Thyroid gland (tissue), 4 donors: ENCODE measurements at regions not wholly inside any gene's neighbourhood (a gene's known extent, or its start where the extent isn't known, plus 50 kb on each side); places are given as distances from the start of the nearest gene placed in this dataset.

ENCODE experiments used
- DNase-seq, 2 donors: peaks; one replicate each; pipeline ENCODE4 v3.0.0-alpha.2; 2019
- H3K27ac ChIP-seq, 3 donors: fragments of 200-600 bp; sonication (generic); 1 replicate in 2 of 3; 2 replicates in 1 of 3; pipeline ENCODE4 v1.5.1; 2016 to 2019; ENCODE audit warnings: mild to moderate bottlenecking in 1 of 3, moderate library complexity in 1 of 3
- H3K27me3 ChIP-seq: fragments of 200-600 bp; sonication (generic); one replicate; pipeline ENCODE4 v1.5.1; 2019
- H3K36me3 ChIP-seq, 2 donors: fragments of 200-600 bp; sonication (generic); one replicate each; pipeline ENCODE4 v1.5.1; 2016 to 2019
- H3K4me1 ChIP-seq, 2 donors: fragments of 200-600 bp; sonication (generic); one replicate each; pipeline ENCODE4 v1.5.1; 2017 to 2019
- H3K4me3 ChIP-seq, 3 donors: fragments of 200-600 bp; sonication (generic); replicated peaks in 1 of 3; 1 replicate in 2 of 3; 2 replicates in 1 of 3; pipeline ENCODE4 v1.5.1; 2016; ENCODE audit warnings: mild to moderate bottlenecking in 1 of 3
- H3K9me3 ChIP-seq: fragments of 200-600 bp; sonication (generic); one replicate; pipeline ENCODE4 v1.5.1; 2017
- POLR2A ChIP-seq, 2 donors: fragments of 450-650 bp; IDR thresholded peaks; one replicate each; pipeline ENCODE4 v1.6.1; 2017; ENCODE audit warnings: antibody characterized with exemption in 2 of 2, mild to moderate bottlenecking in 2 of 2, moderate library complexity in 1 of 2
- WGBS, 2 donors: methylation state at CpG; one replicate each; pipeline ENCODE4 v1.1.5; 2017; 5-methylcytosine and 5-hydroxymethylcytosine counted together
- intact Hi-C: fragments of 100-400 bp; cut with DNase I; formaldehyde crosslinking; loops from one replicate; pipeline ENCODE4 v1.15.1; 2023
- TF ChIP-seq, protein P1 (sequence below), 6 experiments: fragments of 200-600 bp in 3 of 6; fragments of 450-650 bp in 3 of 6; sonication (generic) in 3 of 6; IDR thresholded peaks; one replicate each; pipeline ENCODE4 v1.5.1; 2016 to 2019; ENCODE audit warnings: antibody characterized with exemption in 6 of 6, mild to moderate bottlenecking in 2 of 6, inconsistent platforms in 1 of 6, moderate library complexity in 1 of 6

DNA sequence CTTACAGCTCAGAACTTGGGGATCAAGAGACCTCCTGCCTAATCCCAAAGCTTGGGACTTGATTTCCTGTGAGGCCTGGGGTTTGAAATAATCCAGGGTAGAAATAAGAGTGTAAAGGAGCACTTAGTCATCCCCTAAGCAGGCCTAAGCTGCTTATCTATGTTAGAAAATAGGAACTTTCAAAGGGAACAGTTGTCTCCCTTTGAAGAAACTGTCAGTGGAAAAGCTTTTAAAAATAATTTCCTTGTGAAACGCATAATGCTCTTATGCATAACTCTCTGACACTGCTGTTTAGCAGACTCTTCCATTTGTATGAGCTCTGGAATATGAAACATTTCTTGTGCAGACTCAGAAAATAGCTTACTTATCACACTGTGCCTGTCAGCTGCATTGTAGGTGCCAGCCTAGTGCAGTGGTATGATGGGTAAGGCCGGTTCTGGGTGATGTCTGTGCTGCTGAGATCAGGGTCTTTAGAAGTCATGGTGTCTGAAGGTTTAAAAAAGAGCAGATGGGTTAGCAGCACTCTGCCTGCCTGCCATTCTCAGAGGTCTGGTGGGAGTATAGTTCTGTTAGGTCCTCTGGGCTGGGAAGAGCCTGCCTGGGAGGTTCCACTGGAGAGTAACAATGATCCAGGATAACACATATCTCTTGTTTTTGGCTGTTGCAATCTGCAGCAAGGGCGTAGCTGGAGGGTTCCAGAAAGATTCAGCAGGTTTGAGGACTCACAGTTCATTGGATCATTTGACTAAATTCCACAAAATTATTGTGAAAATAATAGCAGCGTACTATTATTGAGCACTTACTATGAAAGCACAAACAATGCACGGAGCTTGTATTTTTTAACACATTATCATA is 283.2 kb upstream of the MEX3C start:
- Histone ChIP-seq H3K27ac (no peak overlapping the region), H3K27me3 (no peaks in the 10 kb centered on the region), H3K4me1 (no peaks in the 10 kb centered on the region), H3K4me3 (no peak overlapping the region), H3K36me3 (no peaks in the 10 kb centered on the region), H3K9me3 (no peaks in the 10 kb centered on the region)
- WGBS, 2 donors, result 79 to 90% methylated on average over 5 of the region's 5 CpGs
- DNase-seq, result no peak
- TF ChIP-seq, protein P1, sequence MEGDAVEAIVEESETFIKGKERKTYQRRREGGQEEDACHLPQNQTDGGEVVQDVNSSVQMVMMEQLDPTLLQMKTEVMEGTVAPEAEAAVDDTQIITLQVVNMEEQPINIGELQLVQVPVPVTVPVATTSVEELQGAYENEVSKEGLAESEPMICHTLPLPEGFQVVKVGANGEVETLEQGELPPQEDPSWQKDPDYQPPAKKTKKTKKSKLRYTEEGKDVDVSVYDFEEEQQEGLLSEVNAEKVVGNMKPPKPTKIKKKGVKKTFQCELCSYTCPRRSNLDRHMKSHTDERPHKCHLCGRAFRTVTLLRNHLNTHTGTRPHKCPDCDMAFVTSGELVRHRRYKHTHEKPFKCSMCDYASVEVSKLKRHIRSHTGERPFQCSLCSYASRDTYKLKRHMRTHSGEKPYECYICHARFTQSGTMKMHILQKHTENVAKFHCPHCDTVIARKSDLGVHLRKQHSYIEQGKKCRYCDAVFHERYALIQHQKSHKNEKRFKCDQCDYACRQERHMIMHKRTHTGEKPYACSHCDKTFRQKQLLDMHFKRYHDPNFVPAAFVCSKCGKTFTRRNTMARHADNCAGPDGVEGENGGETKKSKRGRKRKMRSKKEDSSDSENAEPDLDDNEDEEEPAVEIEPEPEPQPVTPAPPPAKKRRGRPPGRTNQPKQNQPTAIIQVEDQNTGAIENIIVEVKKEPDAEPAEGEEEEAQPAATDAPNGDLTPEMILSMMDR (IDR thresholded peaks at IDR 0.05), result no peak
- no peak for TF ChIP-seq POLR2A (IDR thresholded peaks at IDR 0.05)
- intact Hi-C loops, result no loop called here

DNA sequence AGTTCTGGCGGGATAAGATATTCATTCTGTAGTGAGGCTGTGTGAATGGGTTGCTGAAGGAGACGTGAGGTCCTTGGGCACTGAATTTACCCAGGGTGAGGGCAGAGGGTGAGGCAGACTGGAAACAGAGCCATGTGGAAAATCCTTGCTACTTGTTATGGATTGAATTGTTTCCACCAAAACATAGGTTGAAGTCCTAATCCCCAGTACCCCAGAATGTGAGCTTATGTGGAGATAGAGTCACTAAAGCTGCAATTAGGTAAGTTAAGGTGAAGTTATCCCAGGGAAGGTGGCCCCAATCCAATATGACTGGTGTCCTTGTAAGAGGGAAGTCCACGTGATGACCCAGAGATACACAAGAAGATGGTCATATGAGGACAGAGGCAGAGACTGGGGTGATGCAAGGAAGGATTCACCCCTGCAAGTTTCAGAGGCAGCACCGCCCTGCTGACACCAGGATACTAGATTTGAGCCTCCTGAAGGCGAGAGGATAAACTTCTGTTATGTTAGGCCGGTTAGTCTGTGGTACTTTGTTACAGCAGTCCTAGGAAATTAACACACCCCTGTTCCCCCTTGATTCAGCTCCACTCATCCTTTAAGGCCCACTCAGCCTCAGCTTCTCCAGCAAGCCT is 289.4 kb upstream of the MEX3C start:
- Histone ChIP-seq H3K27me3 (no peaks in the 10 kb centered on the region), H3K4me1 (no peaks in the 10 kb centered on the region), H3K9me3 (no peaks in the 10 kb centered on the region), H3K36me3 (no peaks in the 10 kb centered on the region), H3K27ac (no peak overlapping the region), H3K4me3 (no peak overlapping the region)
- no peak for DNase-seq
- 81 to 88% methylated on average over 6 of the region's 6 CpGs for whole genome bisulfite sequencing, 2 donors
- intact Hi-C loops, result no loop called here
- TF ChIP-seq POLR2A (IDR thresholded peaks at IDR 0.05), result no peak
- TF ChIP-seq, protein P1 (IDR thresholded peaks at IDR 0.05), result no peak

DNA sequence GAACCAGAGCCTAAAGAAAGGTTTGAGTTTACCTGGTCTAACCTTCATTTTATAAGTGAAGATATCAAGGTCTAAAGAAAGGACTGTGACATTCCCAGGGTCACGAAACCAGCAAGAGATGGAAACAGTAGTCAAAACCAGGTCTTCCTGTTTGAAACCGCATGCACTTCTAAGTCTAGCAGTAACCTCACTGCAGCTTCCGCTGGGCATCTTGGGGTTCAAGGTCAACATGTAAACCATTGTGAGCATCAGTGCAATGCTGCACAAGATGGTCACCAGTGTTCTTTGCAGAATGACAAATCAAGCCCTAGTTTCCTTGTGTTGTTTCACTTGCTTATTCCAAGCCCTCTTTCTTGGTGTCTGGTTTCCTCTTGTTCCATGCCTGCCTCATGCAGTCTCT is 292.9 kb upstream of the MEX3C start:
- no peak for DNase-seq
- TF ChIP-seq, protein P1 (IDR thresholded peaks at IDR 0.05), result no peak
- no peak for TF ChIP-seq POLR2A (IDR thresholded peaks at IDR 0.05)

DNA sequence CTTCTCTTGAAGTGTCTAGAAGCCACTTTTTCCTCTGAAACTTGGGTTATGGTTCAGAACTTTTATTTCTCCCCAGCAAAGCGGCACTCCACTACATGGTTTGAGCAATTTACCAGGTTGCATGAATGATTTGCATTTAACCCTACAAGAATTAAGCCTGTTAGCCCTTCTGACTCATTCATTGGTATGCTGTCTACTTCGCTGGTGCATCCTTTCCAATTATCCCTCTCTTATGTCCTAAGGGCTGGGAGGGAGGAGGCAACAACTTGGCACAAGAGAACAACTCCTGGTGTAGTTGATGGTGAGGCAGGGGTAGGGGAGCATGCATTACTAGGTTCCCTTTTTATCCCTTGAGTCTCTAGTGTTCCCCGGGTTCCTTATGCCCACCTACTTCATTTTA is 293.4 kb upstream of the MEX3C start:
- Histone ChIP-seq H3K27ac (no peak overlapping the region), H3K4me3 (no peak overlapping the region), H3K36me3 (no peaks in the 10 kb centered on the region), H3K4me1 (no peaks in the 10 kb centered on the region), H3K27me3 (no peaks in the 10 kb centered on the region), H3K9me3 (no peaks in the 10 kb centered on the region)
- intact Hi-C loops, result no loop called here
- DNase-seq, result no peak
- WGBS, 2 donors, result 74 to 86% methylated on average over 3 of the region's 3 CpGs
- TF ChIP-seq POLR2A (IDR thresholded peaks at IDR 0.05), result no peak
- TF ChIP-seq, protein P1 (IDR thresholded peaks at IDR 0.05), result no peak

More for the DNA sequence above, 292.9 kb upstream of the MEX3C start:
- no peaks in the 10 kb centered on the region for H3K4me1 ChIP-seq
- intact Hi-C loops, result no loop called here
- WGBS, 2 donors, result 91 to 94% methylated on average over 3 of the region's 3 CpGs
- no peak overlapping the region for H3K27ac ChIP-seq
- H3K27me3 ChIP-seq, result no peaks in the 10 kb centered on the region
- H3K36me3 ChIP-seq, result no peaks in the 10 kb centered on the region
- no peaks in the 10 kb centered on the region for H3K9me3 ChIP-seq
- H3K4me3 ChIP-seq, result no peak overlapping the region
